BJ (cell line): ENCODE measurements at regions not wholly inside any gene's neighbourhood (a gene's known extent, or its start where the extent isn't known, plus 50 kb on each side); places are given as distances from the start of the nearest gene placed in this dataset.

Source experiments
- CTCF ChIA-PET: fragments of 350-600 bp; formaldehyde crosslinking; extraction: SDS; loops from one replicate; lab custom pipeline; 2021; ENCODE audit warnings: antibody characterized with exemption, inconsistent platforms; lab: Yijun Ruan, JAX
- POLR2A ChIA-PET: fragments of 300-600 bp; sonication (Branson Sonifier 250); formaldehyde crosslinking; extraction: SDS; loops from one replicate; lab custom pipeline; 2021; ENCODE audit warnings: antibody characterized with exemption; lab: Charles Lee
- DNase-seq: peaks from one replicate; pipeline ENCODE4 v3.0.0-alpha.2; 2011; ENCODE audit warnings: low read depth
- H3K27me3 ChIP-seq: 2 replicates; pipeline ENCODE4 v1.6.0; 2011; ENCODE audit warnings: low read length; ENCODE audit not compliant: control insufficient read depth, insufficient read depth
- H3K36me3 ChIP-seq: 2 replicates; pipeline ENCODE4 v1.5.1; 2011; ENCODE audit warnings: low read length; ENCODE audit not compliant: control insufficient read depth, insufficient read depth
- H3K4me3 ChIP-seq: 2 replicates; pipeline ENCODE4 v1.5.1; 2011; ENCODE audit warnings: low read depth, mild to moderate bottlenecking, control low read depth, low read length
- CTCF ChIP-seq: IDR thresholded peaks from 2 replicates; pipeline ENCODE4 v1.5.1; 2011; ENCODE audit warnings: low read depth, mild to moderate bottlenecking, control low read depth, inconsistent platforms, low read length, moderate library complexity; ENCODE audit not compliant: insufficient read depth

- ChIA-PET CTCF (interaction anchor here (1.3 to 3.2 kb wide), 3 partner anchors 9 to 112 kb away, joined by 3 to 12 read pairs (median 5); no protein-coding TSS in a partner anchor), POLR2A (no interaction called here)
These were observed 175.3 kb downstream of the QDPR start for GRCh38 chr4:17336524-17336961.

GRCh38 chr4:17336069-17336468 is 175.8 kb downstream of the QDPR start:
- no peaks in the 10 kb centered on the region for H3K36me3 ChIP-seq
- H3K4me3 ChIP-seq = no peak overlapping the region
- H3K27me3 ChIP-seq = peaks cover 6% of the 10 kb centered on the region
- DNase-seq = no peak
- no peak for TF ChIP-seq CTCF
- POLR2A ChIA-PET = no interaction called here
- CTCF ChIA-PET = interaction anchor here (1.3 kb wide), 1 partner anchor 112 kb away, joined by 3 read pairs; no protein-coding TSS in a partner anchor

More at GRCh38 chr4:17336524-17336961, 175.3 kb downstream of the QDPR start:
- peaks cover 6% of the 10 kb centered on the region for H3K27me3 ChIP-seq
- no peak overlapping the region for H3K4me3 ChIP-seq
- no peak for DNase-seq
- TF ChIP-seq CTCF = no peak
- H3K36me3 ChIP-seq = no peaks in the 10 kb centered on the region

- DNase-seq = no peak
- peaks cover 6% of the 10 kb centered on the region for H3K27me3 ChIP-seq
- ChIA-PET POLR2A (no interaction called here), CTCF (interaction anchor here (0.5 to 0.8 kb wide), 2 partner anchors 112 to 581 kb away, joined by 3 to 4 read pairs; no protein-coding TSS in a partner anchor)
- no peak for TF ChIP-seq CTCF
- H3K4me3 ChIP-seq = no peak overlapping the region
- no peaks in the 10 kb centered on the region for H3K36me3 ChIP-seq
These were observed 176.5 kb downstream of the QDPR start for GRCh38 chr4:17335371-17335770.

GRCh38 chr4:17332478-17332877 is 179.4 kb downstream of the QDPR start:
- no peak overlapping the region for H3K4me3 ChIP-seq
- peaks cover 6% of the 10 kb centered on the region for H3K27me3 ChIP-seq
- DNase-seq = no peak
- ChIA-PET POLR2A (no interaction called here), CTCF (interaction anchor here (1.0 kb wide), 1 partner anchor 1042 kb away, joined by 4 read pairs; no protein-coding TSS in a partner anchor)
- no peaks in the 10 kb centered on the region for H3K36me3 ChIP-seq
- TF ChIP-seq CTCF = no peak

GRCh38 chr4:17329046-17329445 is 182.8 kb downstream of the QDPR start:
- CTCF ChIA-PET = interaction anchor here (0.8 to 1.5 kb wide), 6 partner anchors 157 to 686 kb away, joined by 3 to 5 read pairs (median 4); no protein-coding TSS in a partner anchor
- TF ChIP-seq CTCF = no peak
- Histone ChIP-seq H3K4me3 (no peak overlapping the region), H3K27me3 (peaks cover 4% of the 10 kb centered on the region), H3K36me3 (no peaks in the 10 kb centered on the region)
- POLR2A ChIA-PET = no interaction called here
- no peak for DNase-seq
